ENCODE measurements at regions not wholly inside any gene's neighbourhood (a gene's known extent, or its start where the extent isn't known, plus 50 kb on each side); places are given as distances from the start of the nearest gene placed in this dataset.

- no peak for DNase-seq
- intact Hi-C loops (cut with DNase I) = no loop called here
Observed at GRCh38 chr10:121293110-121293509, 305.1 kb downstream of the FGFR2 start.

- DNase-seq = no peak
- intact Hi-C loops (cut with DNase I) = no loop called here
Observed at GRCh38 chr10:121294630-121295029, 303.6 kb downstream of the FGFR2 start.

- intact Hi-C loops (cut with DNase I) = no loop called here
Observed at GRCh38 chr10:121296378-121296777, 301.9 kb downstream of the FGFR2 start.

GRCh38 chr10:121296881-121297585 lies 301.2 kb downstream of the FGFR2 start:
- DNase-seq = no peak
- intact Hi-C loops (cut with DNase I) = no loop called here

More at GRCh38 chr10:121296378-121296777, 301.9 kb downstream of the FGFR2 start:
- no peak for DNase-seq

- intact Hi-C loops (cut with DNase I) = no loop called here
- DNase-seq = no peak
Observed at GRCh38 chr10:121300723-121301122, 297.5 kb downstream of the FGFR2 start.

GRCh38 chr10:121302541-121303180 lies 295.6 kb downstream of the FGFR2 start:
- intact Hi-C loops (cut with DNase I) = no loop called here

GRCh38 chr10:121303287-121303890 lies 294.9 kb downstream of the FGFR2 start:
- intact Hi-C loops (cut with DNase I) = no loop called here
- DNase-seq = no peak

More at GRCh38 chr10:121302541-121303180, 295.6 kb downstream of the FGFR2 start:
- DNase-seq = no peak

GRCh38 chr10:121305066-121305465 lies 293.2 kb downstream of the FGFR2 start:
- intact Hi-C loops (cut with DNase I) = no loop called here
- DNase-seq = no peak

- DNase-seq = no peak
- intact Hi-C loops (cut with DNase I) = no loop called here
Observed at GRCh38 chr10:121306159-121306673, 292.0 kb downstream of the FGFR2 start.

GRCh38 chr10:121307411-121307980 lies 290.7 kb downstream of the FGFR2 start:
- intact Hi-C loops (cut with DNase I) = no loop called here
- no peak for DNase-seq

- intact Hi-C loops (cut with DNase I) = no loop called here
- no peak for DNase-seq
Observed at GRCh38 chr10:121308020-121308419, 290.2 kb downstream of the FGFR2 start.

GRCh38 chr10:121309164-121309563 lies 289.1 kb downstream of the FGFR2 start:
- intact Hi-C loops (cut with DNase I) = no loop called here
- DNase-seq = peak in 1 of 42 donors; percentile 35

- DNase-seq = peak in 1 of 42 donors; percentile 34
- intact Hi-C loops (cut with DNase I) = no loop called here
Observed at GRCh38 chr10:121310151-121310711, 288.0 kb downstream of the FGFR2 start.

- peak in 1 of 42 donors; percentile 39 for DNase-seq
- intact Hi-C loops (cut with DNase I) = no loop called here
Observed at GRCh38 chr10:121311812-121312443, 286.3 kb downstream of the FGFR2 start.

- peak in 1 of 42 donors; percentile 46 for DNase-seq
- intact Hi-C loops (cut with DNase I) = no loop called here
Observed at GRCh38 chr10:121312587-121312986, 285.7 kb downstream of the FGFR2 start.

- intact Hi-C loops (cut with DNase I) = no loop called here
- DNase-seq = peak in 1 of 42 donors; percentile 44
Observed at GRCh38 chr10:121313119-121313875, 284.9 kb downstream of the FGFR2 start.

- intact Hi-C loops (cut with DNase I) = no loop called here
- DNase-seq = peak in 2 of 42 donors; percentile 16 to 25
Observed at GRCh38 chr10:121316432-121316831, 281.8 kb downstream of the FGFR2 start.

- no peak for DNase-seq
- intact Hi-C loops (cut with DNase I) = no loop called here
Observed at GRCh38 chr10:121317374-121317773, 280.9 kb downstream of the FGFR2 start.

Data from head of caudate nucleus (tissue), 42 donors.